ENCODE measurements at regions not wholly inside any gene's neighbourhood (a gene's known extent, or its start where the extent isn't known, plus 50 kb on each side); places are given as distances from the start of the nearest gene placed in this dataset.

GRCh38 chr1:224493269-224493668 is 58.7 kb upstream of the WDR26 start:
- CTCF ChIA-PET = no interaction called here

GRCh38 chr1:224494343-224494742 is 59.7 kb upstream of the WDR26 start:
- peaks cover 11 to 31% (median 14%) of the 10 kb centered on the region in 7 donors for H3K4me1 Mint-ChIP-seq
- no peak overlapping the region for H3K27ac Mint-ChIP-seq

More at GRCh38 chr1:224493269-224493668, 58.7 kb upstream of the WDR26 start:
- POLR2A ChIA-PET = no interaction called here
- Mint-ChIP-seq H3K36me3 (peaks cover 3 to 12% (median 10%) of the 10 kb centered on the region in 5 donors), H3K9me3 (peaks cover 0 to 16% (median 4%) of the 10 kb centered on the region in 11 donors), H3K27me3 (peaks cover 0 to 8% (median 0%) of the 10 kb centered on the region in 5 donors), H3K4me1 (peaks cover 6 to 30% (median 10%) of the 10 kb centered on the region in 7 donors), H3K27ac (peak overlapping the region in 1 of 9 donors; percentile 46), H3K4me3 (no peak overlapping the region)
- Histone ChIP-seq H3K4me1 (ENCODE audit: control insufficient read depth in 2 of 2, insufficient read depth in 2 of 2, low read length in 2 of 2) (peaks cover 0 to 8% of the 10 kb centered on the region in 2 donors), H3K4me3 (ENCODE audit: low read length) (no peak overlapping the region), H3K27me3 (ENCODE audit: control insufficient read depth in 2 of 2, insufficient read depth in 2 of 2, low read length in 2 of 2) (no peaks in the 10 kb centered on the region), H3K9me3 (ENCODE audit: control insufficient read depth in 2 of 3, low read length in 3 of 3) (no peaks in the 10 kb centered on the region), H3K27ac (ENCODE audit: low read depth, low read length) (no peak overlapping the region), H3K36me3 (ENCODE audit: control insufficient read depth in 2 of 3, insufficient read depth in 3 of 3, low read length in 3 of 3) (no peaks in the 10 kb centered on the region)
- no peak for ATAC-seq
- no peak for DNase-seq
- intact Hi-C loops (cut with micrococcal nuclease) = no loop called here

GRCh38 chr1:224495866-224496265 is 61.3 kb upstream of the WDR26 start:
- H3K27ac Mint-ChIP-seq = no peak overlapping the region
- Histone ChIP-seq H3K27ac (ENCODE audit: low read depth, low read length) (no peak overlapping the region), H3K36me3 (ENCODE audit: control insufficient read depth in 2 of 3, insufficient read depth in 3 of 3, low read length in 3 of 3) (no peaks in the 10 kb centered on the region), H3K9me3 (ENCODE audit: control insufficient read depth in 2 of 3, low read length in 3 of 3) (no peaks in the 10 kb centered on the region), H3K27me3 (ENCODE audit: control insufficient read depth in 2 of 2, insufficient read depth in 2 of 2, low read length in 2 of 2) (no peaks in the 10 kb centered on the region), H3K4me1 (ENCODE audit: control insufficient read depth in 2 of 2, insufficient read depth in 2 of 2, low read length in 2 of 2) (peaks cover 0 to 14% of the 10 kb centered on the region in 2 donors), H3K4me3 (ENCODE audit: low read length) (no peak overlapping the region)
- POLR2A ChIA-PET = interaction anchor here (0.7 kb wide), 1 partner anchor 1509 kb away, joined by 3 read pairs; no protein-coding TSS in a partner anchor
- H3K4me3 Mint-ChIP-seq = no peak overlapping the region
- no peak for DNase-seq
- no peaks in the 10 kb centered on the region for H3K27me3 Mint-ChIP-seq
- H3K4me1 Mint-ChIP-seq = peaks cover 14 to 40% (median 16%) of the 10 kb centered on the region in 7 donors
- intact Hi-C loops (cut with micrococcal nuclease) = loop anchor here in 1 of 2 donors (5.0 kb wide), 1 partner anchor 39 kb away; no protein-coding TSS in a partner anchor
- CTCF ChIA-PET = no interaction called here
- no peak for ATAC-seq
- H3K36me3 Mint-ChIP-seq = peaks cover 0 to 14% (median 7%) of the 10 kb centered on the region in 5 donors
- H3K9me3 Mint-ChIP-seq = peaks cover 0 to 16% (median 4%) of the 10 kb centered on the region in 11 donors

More at GRCh38 chr1:224494343-224494742, 59.7 kb upstream of the WDR26 start:
- peaks cover 0 to 16% (median 4%) of the 10 kb centered on the region in 11 donors for H3K9me3 Mint-ChIP-seq
- ATAC-seq = no peak
- POLR2A ChIA-PET = no interaction called here
- intact Hi-C loops (cut with micrococcal nuclease) = no loop called here
- CTCF ChIA-PET = no interaction called here
- no peak overlapping the region for H3K4me3 ChIP-seq (ENCODE audit: low read length)
- DNase-seq = no peak
- peaks cover 0 to 6% (median 0%) of the 10 kb centered on the region in 5 donors for H3K27me3 Mint-ChIP-seq
- H3K27me3 ChIP-seq (ENCODE audit: control insufficient read depth in 2 of 2, insufficient read depth in 2 of 2, low read length in 2 of 2) = no peaks in the 10 kb centered on the region
- H3K9me3 ChIP-seq (ENCODE audit: control insufficient read depth in 2 of 3, low read length in 3 of 3) = no peaks in the 10 kb centered on the region
- H3K27ac ChIP-seq (ENCODE audit: low read depth, low read length) = no peak overlapping the region
- H3K36me3 Mint-ChIP-seq = peaks cover 0 to 12% (median 7%) of the 10 kb centered on the region in 5 donors
- no peaks in the 10 kb centered on the region for H3K36me3 ChIP-seq (ENCODE audit: control insufficient read depth in 2 of 3, insufficient read depth in 3 of 3, low read length in 3 of 3)
- no peak overlapping the region for H3K4me3 Mint-ChIP-seq
- peaks cover 0 to 14% of the 10 kb centered on the region in 2 donors for H3K4me1 ChIP-seq (ENCODE audit: control insufficient read depth in 2 of 2, insufficient read depth in 2 of 2, low read length in 2 of 2)

GRCh38 chr1:224496826-224497225 is 62.2 kb upstream of the WDR26 start:
- H3K4me3 ChIP-seq (ENCODE audit: low read length) = no peak overlapping the region
- no peak overlapping the region for H3K27ac ChIP-seq (ENCODE audit: low read depth, low read length)
- no peaks in the 10 kb centered on the region for H3K27me3 ChIP-seq (ENCODE audit: control insufficient read depth in 2 of 2, insufficient read depth in 2 of 2, low read length in 2 of 2)
- Mint-ChIP-seq H3K4me1 (peaks cover 17 to 46% (median 20%) of the 10 kb centered on the region in 7 donors), H3K27me3 (no peaks in the 10 kb centered on the region), H3K4me3 (no peak overlapping the region), H3K9me3 (peaks cover 0 to 16% (median 4%) of the 10 kb centered on the region in 11 donors), H3K27ac (peak overlapping the region in 1 of 9 donors; percentile 73), H3K36me3 (peaks cover 0 to 16% (median 7%) of the 10 kb centered on the region in 5 donors)
- intact Hi-C loops (cut with micrococcal nuclease) = loop anchor here in 1 of 2 donors (5.0 kb wide), 1 partner anchor 40 kb away; no protein-coding TSS in a partner anchor
- POLR2A ChIA-PET = no interaction called here
- ATAC-seq (no peak), DNase-seq (no peak)
- no peaks in the 10 kb centered on the region for H3K9me3 ChIP-seq (ENCODE audit: control insufficient read depth in 2 of 3, low read length in 3 of 3)
- CTCF ChIA-PET = interaction anchor here (1.4 kb wide), 1 partner anchor 12 kb away, joined by 3 read pairs; no protein-coding TSS in a partner anchor
- no peaks in the 10 kb centered on the region for H3K36me3 ChIP-seq (ENCODE audit: control insufficient read depth in 2 of 3, insufficient read depth in 3 of 3, low read length in 3 of 3)
- peaks cover 0 to 14% of the 10 kb centered on the region in 2 donors for H3K4me1 ChIP-seq (ENCODE audit: control insufficient read depth in 2 of 2, insufficient read depth in 2 of 2, low read length in 2 of 2)

- POLR2A ChIA-PET = no interaction called here
- H3K4me1 Mint-ChIP-seq = peaks cover 19 to 55% (median 25%) of the 10 kb centered on the region in 7 donors
- DNase-seq = peak in 1 of 9 donors; percentile 62
- peak overlapping the region in 2 of 10 donors; percentile 34 to 67 for H3K4me3 Mint-ChIP-seq
- intact Hi-C loops (cut with micrococcal nuclease) = loop anchor here in 1 of 2 donors (1.0 to 5.0 kb wide), 4 partner anchors 15 to 126 kb away; partner anchors contain the start of gene WDR26
- Histone ChIP-seq H3K27me3 (ENCODE audit: control insufficient read depth in 2 of 2, insufficient read depth in 2 of 2, low read length in 2 of 2) (no peaks in the 10 kb centered on the region), H3K4me3 (ENCODE audit: low read length) (no peak overlapping the region), H3K4me1 (ENCODE audit: control insufficient read depth in 2 of 2, insufficient read depth in 2 of 2, low read length in 2 of 2) (peaks cover 0 to 14% of the 10 kb centered on the region in 2 donors), H3K36me3 (ENCODE audit: control insufficient read depth in 2 of 3, insufficient read depth in 3 of 3, low read length in 3 of 3) (no peaks in the 10 kb centered on the region), H3K27ac (ENCODE audit: low read depth, low read length) (no peak overlapping the region), H3K9me3 (ENCODE audit: control insufficient read depth in 2 of 3, low read length in 3 of 3) (no peaks in the 10 kb centered on the region)
- H3K9me3 Mint-ChIP-seq = peaks cover 0 to 16% (median 4%) of the 10 kb centered on the region in 11 donors
- H3K27ac Mint-ChIP-seq = peak overlapping the region in 5 of 9 donors; percentile 19 to 91 (median 55)
- H3K36me3 Mint-ChIP-seq = peaks cover 0 to 16% (median 7%) of the 10 kb centered on the region in 5 donors
- no peaks in the 10 kb centered on the region for H3K27me3 Mint-ChIP-seq
- peak; percentile 88 for ATAC-seq
- CTCF ChIA-PET = interaction anchor here (1.2 to 1.9 kb wide), 3 partner anchors 11 to 18 kb away, joined by 3 to 11 read pairs (median 4); no protein-coding TSS in a partner anchor
These were observed 63.3 kb upstream of the WDR26 start for GRCh38 chr1:224497714-224498573.

GRCh38 chr1:224498574-224499170 is 64.1 kb upstream of the WDR26 start:
- no peak overlapping the region for H3K27ac ChIP-seq (ENCODE audit: low read depth, low read length)
- ChIA-PET CTCF (interaction anchor here (0.7 to 1.9 kb wide), 3 partner anchors 15 to 179 kb away, joined by 3 to 11 read pairs (median 4); no protein-coding TSS in a partner anchor), POLR2A (no interaction called here)
- Mint-ChIP-seq H3K36me3 (peaks cover 0 to 16% (median 7%) of the 10 kb centered on the region in 5 donors), H3K9me3 (peaks cover 0 to 16% (median 4%) of the 10 kb centered on the region in 11 donors), H3K4me1 (peaks cover 19 to 60% (median 31%) of the 10 kb centered on the region in 7 donors), H3K27ac (peak overlapping the region in 4 of 9 donors; percentile 46 to 91 (median 60)), H3K4me3 (peak overlapping the region in 3 of 10 donors; percentile 31 to 67 (median 34)), H3K27me3 (no peaks in the 10 kb centered on the region)
- intact Hi-C loops (cut with micrococcal nuclease) = loop anchor here in 1 of 2 donors (1.0 to 5.0 kb wide), 4 partner anchors 15 to 126 kb away; partner anchors contain the start of gene WDR26
- DNase-seq = peak in 1 of 9 donors; percentile 30
- ATAC-seq = peak; percentile 13
- H3K4me3 ChIP-seq (ENCODE audit: low read length) = no peak overlapping the region
- H3K4me1 ChIP-seq (ENCODE audit: control insufficient read depth in 2 of 2, insufficient read depth in 2 of 2, low read length in 2 of 2) = peaks cover 6 to 14% of the 10 kb centered on the region in 2 donors
- no peaks in the 10 kb centered on the region for H3K9me3 ChIP-seq (ENCODE audit: control insufficient read depth in 2 of 3, low read length in 3 of 3)
- H3K36me3 ChIP-seq (ENCODE audit: control insufficient read depth in 2 of 3, insufficient read depth in 3 of 3, low read length in 3 of 3) = no peaks in the 10 kb centered on the region
- no peaks in the 10 kb centered on the region for H3K27me3 ChIP-seq (ENCODE audit: control insufficient read depth in 2 of 2, insufficient read depth in 2 of 2, low read length in 2 of 2)

Measured in naive thymus-derived CD4-positive, alpha-beta T cell (primary cell).